ENCODE measurements at regions not wholly inside any gene's neighbourhood (a gene's known extent, or its start where the extent isn't known, plus 50 kb on each side); places are given as distances from the start of the nearest gene placed in this dataset.

GRCh38 chr1:242623756-242624155 is 99.3 kb upstream of the PLD5 start:
- DNase-seq (ENCODE audit: low spot score, unreplicated experiment), result no peak
- Mint-ChIP-seq H3K27me3 (no peaks in the 10 kb centered on the region), H3K36me3 (ENCODE audit: insufficient read depth) (no peaks in the 10 kb centered on the region), H3K4me1 (ENCODE audit: low read depth) (no peaks in the 10 kb centered on the region), H3K27ac (no peak overlapping the region), H3K4me3 (ENCODE audit: low read depth) (no peak overlapping the region), H3K9me3 (ENCODE audit: low read depth) (peaks cover 2% of the 10 kb centered on the region)
- no peak for TF ChIP-seq CTCF (IDR thresholded peaks at IDR 0.05; ENCODE audit: unreplicated experiment)

GRCh38 chr1:242623119-242623518 is 98.6 kb upstream of the PLD5 start:
- TF ChIP-seq CTCF (IDR thresholded peaks at IDR 0.05; ENCODE audit: unreplicated experiment), result no peak
- Mint-ChIP-seq H3K27ac (peak overlapping the region; percentile 39), H3K27me3 (no peaks in the 10 kb centered on the region), H3K4me1 (ENCODE audit: low read depth) (no peaks in the 10 kb centered on the region), H3K36me3 (ENCODE audit: insufficient read depth) (no peaks in the 10 kb centered on the region), H3K9me3 (ENCODE audit: low read depth) (peaks cover 5% of the 10 kb centered on the region), H3K4me3 (ENCODE audit: low read depth) (no peak overlapping the region)
- DNase-seq (ENCODE audit: low spot score, unreplicated experiment), result no peak

GRCh38 chr1:242613266-242613815 is 88.8 kb upstream of the PLD5 start:
- H3K36me3 Mint-ChIP-seq (ENCODE audit: insufficient read depth), result no peaks in the 10 kb centered on the region
- peaks cover 2% of the 10 kb centered on the region for H3K4me1 Mint-ChIP-seq (ENCODE audit: low read depth)
- peaks cover 3% of the 10 kb centered on the region for H3K27me3 Mint-ChIP-seq
- H3K9me3 Mint-ChIP-seq (ENCODE audit: low read depth), result peaks cover 6% of the 10 kb centered on the region
- no peak overlapping the region for H3K27ac Mint-ChIP-seq
- no peak for TF ChIP-seq CTCF (IDR thresholded peaks at IDR 0.05; ENCODE audit: unreplicated experiment)
- no peak for DNase-seq (ENCODE audit: low spot score, unreplicated experiment)
- no peak overlapping the region for H3K4me3 Mint-ChIP-seq (ENCODE audit: low read depth)

GRCh38 chr1:242610209-242610608 is 85.7 kb upstream of the PLD5 start:
- no peaks in the 10 kb centered on the region for H3K36me3 Mint-ChIP-seq (ENCODE audit: insufficient read depth)

GRCh38 chr1:242605521-242605920 is 81.0 kb upstream of the PLD5 start:
- peaks cover 4% of the 10 kb centered on the region for H3K27me3 Mint-ChIP-seq
- peaks cover 2% of the 10 kb centered on the region for H3K4me1 Mint-ChIP-seq (ENCODE audit: low read depth)
- no peak for TF ChIP-seq CTCF (IDR thresholded peaks at IDR 0.05; ENCODE audit: unreplicated experiment)

More at GRCh38 chr1:242610209-242610608, 85.7 kb upstream of the PLD5 start:
- Mint-ChIP-seq H3K27me3 (peaks cover 3% of the 10 kb centered on the region), H3K4me1 (ENCODE audit: low read depth) (no peaks in the 10 kb centered on the region), H3K9me3 (ENCODE audit: low read depth) (no peaks in the 10 kb centered on the region), H3K4me3 (ENCODE audit: low read depth) (no peak overlapping the region), H3K27ac (no peak overlapping the region)
- DNase-seq (ENCODE audit: low spot score, unreplicated experiment), result no peak
- no peak for TF ChIP-seq CTCF (IDR thresholded peaks at IDR 0.05; ENCODE audit: unreplicated experiment)

More at GRCh38 chr1:242605521-242605920, 81.0 kb upstream of the PLD5 start:
- H3K36me3 Mint-ChIP-seq (ENCODE audit: insufficient read depth), result no peaks in the 10 kb centered on the region
- DNase-seq (ENCODE audit: low spot score, unreplicated experiment), result no peak
- H3K9me3 Mint-ChIP-seq (ENCODE audit: low read depth), result no peaks in the 10 kb centered on the region
- H3K4me3 Mint-ChIP-seq (ENCODE audit: low read depth), result no peak overlapping the region
- no peak overlapping the region for H3K27ac Mint-ChIP-seq
